LNCAP (cell line): ENCODE measurements at regions not wholly inside any gene's neighbourhood (a gene's known extent, or its start where the extent isn't known, plus 50 kb on each side); places are given as distances from the start of the nearest gene placed in this dataset.

ENCODE experiments used
- CTCF ChIP-seq: fragments of 450-650 bp; IDR thresholded peaks from 2 replicates; pipeline ENCODE4 v1.5.1; 2017; ENCODE audit warnings: mild to moderate bottlenecking

DNA sequence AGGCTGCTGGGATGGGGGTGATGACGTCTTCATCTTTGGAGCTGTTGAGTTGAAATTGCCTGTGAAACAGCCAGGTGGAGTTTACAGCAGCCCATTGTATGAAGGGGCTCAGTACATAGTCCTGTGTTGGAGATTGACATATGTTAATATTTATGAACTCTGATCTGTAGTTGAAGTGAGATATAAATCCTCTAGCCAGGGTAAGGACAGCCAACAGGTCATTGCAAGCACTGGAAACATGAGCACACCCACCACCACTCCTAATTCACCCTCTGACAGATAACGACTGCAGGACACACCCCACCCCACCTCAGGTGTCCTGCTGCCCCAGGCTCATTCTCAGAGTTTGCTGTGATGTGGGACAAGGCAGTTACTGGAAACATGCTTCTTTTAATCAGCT lies 112.4 kb upstream of the TRIB2 start:
- no peak for TF ChIP-seq CTCF

DNA sequence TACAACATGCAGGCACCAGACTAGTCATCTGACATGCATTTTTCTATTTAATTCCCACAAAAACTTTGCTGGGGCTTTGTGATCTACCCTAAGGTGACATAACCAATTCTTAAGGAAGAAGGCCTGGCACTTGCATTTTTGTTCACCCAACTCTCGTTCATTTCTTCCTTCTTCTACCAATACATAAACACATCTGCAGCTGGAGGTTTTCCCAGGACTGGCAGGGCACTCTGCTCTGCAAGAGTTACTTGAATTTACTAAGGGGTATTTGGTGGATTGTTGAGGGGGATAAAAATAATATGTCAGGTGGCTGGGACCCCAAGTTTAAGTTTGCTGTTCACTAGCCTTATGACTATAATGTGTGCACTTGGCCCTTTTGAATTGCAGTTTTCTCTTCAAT lies 111.4 kb upstream of the TRIB2 start:
- no peak for TF ChIP-seq CTCF

DNA sequence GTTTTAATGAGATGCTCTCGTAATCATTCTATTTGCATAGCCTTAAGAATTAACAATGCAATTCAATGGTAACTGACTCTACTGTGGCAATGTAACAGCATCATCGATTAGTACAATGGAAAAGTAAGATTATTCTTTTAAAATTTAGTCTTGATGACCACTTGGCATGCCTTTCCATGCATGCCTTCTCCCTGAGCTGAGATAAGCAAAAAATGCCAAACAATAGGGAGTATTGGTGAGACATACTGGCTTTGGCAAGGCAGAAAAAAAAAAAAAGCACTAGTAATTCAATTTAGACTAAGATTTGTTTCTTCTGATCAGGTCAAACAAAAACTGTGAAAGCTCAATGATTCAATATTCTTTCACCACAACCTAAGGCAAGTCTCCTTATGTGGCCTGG lies 110.8 kb upstream of the TRIB2 start:
- TF ChIP-seq CTCF: no peak

- no peak for TF ChIP-seq CTCF
Observed at GRCh38 chr2:12606472-12607000, 110.2 kb upstream of the TRIB2 start.

- no peak for TF ChIP-seq CTCF
Observed at GRCh38 chr2:12607971-12608370, 108.8 kb upstream of the TRIB2 start.

DNA sequence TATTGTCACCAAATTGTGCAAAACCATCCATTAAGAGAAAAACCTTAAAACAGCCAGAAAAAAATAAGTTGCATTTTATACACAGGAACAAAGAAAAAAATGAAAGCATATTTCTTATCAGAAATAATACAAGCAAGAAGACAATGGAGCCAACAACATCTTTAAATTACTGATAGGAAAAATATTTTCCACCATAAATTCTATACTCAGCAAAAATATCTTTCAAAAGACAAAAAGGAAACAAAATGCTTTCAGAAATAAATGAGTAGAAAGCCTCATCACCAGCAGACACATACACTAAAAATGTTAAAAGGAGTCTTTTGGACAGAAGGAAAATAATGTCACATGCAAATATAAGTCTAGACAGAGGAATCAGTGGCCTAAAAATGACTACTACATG lies 106.4 kb upstream of the TRIB2 start:
- no peak for TF ChIP-seq CTCF

DNA sequence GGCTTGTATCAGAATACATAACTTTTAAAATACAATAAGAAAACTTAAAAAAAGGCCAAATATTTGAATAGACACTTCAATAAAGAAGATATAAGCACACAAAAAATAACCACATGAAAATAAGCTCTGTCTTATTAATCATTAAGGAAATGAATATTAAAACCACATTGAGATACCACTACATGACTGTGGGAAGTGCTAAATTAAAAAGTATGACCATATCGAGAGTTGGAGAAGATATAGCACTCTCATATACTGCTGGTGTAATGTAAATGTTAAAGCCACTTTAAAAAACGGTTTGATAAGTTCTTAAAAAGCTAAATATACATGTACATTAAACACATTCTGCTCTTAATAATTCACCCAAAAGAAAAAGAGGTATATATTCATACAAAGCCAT lies 104.6 kb upstream of the TRIB2 start:
- no peak for TF ChIP-seq CTCF

- TF ChIP-seq CTCF: no peak
Observed at GRCh38 chr2:12612671-12613070, 104.1 kb upstream of the TRIB2 start.
